ENCODE measurements at regions not wholly inside any gene's neighbourhood (a gene's known extent, or its start where the extent isn't known, plus 50 kb on each side); places are given as distances from the start of the nearest gene placed in this dataset.

- no peak for TF ChIP-seq CTCF (IDR thresholded peaks at IDR 0.05 in 4 of 5, conservative IDR thresholded peaks at IDR 0.05 in 1 of 5)
- TF ChIP-seq POLR2A (IDR thresholded peaks at IDR 0.05), result no peak
These were observed 743.4 kb upstream of the IGFBP3 start for GRCh38 chr7:46664453-46664852.
